H1 (cell line): ENCODE measurements at regions not wholly inside any gene's neighbourhood (a gene's known extent, or its start where the extent isn't known, plus 50 kb on each side); places are given as distances from the start of the nearest gene placed in this dataset.

ENCODE experiments used
- CTCF ChIA-PET: fragments of 300-600 bp; sonication (Branson Sonifier 250); formaldehyde crosslinking; loops from one replicate; lab custom pipeline; 2021; ENCODE audit not compliant: partially characterized antibody; lab: Charles Lee
- POLR2A ChIA-PET: fragments of 300-600 bp; sonication (Branson Sonifier 250); formaldehyde crosslinking; loops from one replicate; lab custom pipeline; 2021; ENCODE audit warnings: inconsistent platforms; ENCODE audit not compliant: partially characterized antibody; lab: Charles Lee
- DNase-seq, 2 experiments: peaks; one replicate each; pipeline versions ENCODE4 v3.0.0 to v3.0.0-alpha.2; 2010 to 2022; ENCODE audit warnings: low spot score in 2 of 2, low read depth in 1 of 2, mixed read lengths in 1 of 2
- FAIRE-seq: peaks from 2 replicates; lab custom pipeline; 2011; peaks lifted over from hg19 to GRCh38; lab: Jason Lieb, UNC
- H2AFZ ChIP-seq: 2 replicates; pipeline ENCODE4 v1.8.1; 2012; ENCODE audit warnings: low read length, inconsistent platforms
- H2AK5ac ChIP-seq: 2 replicates; pipeline ENCODE4 v1.6.1; 2013; ENCODE audit warnings: low read depth, low read length
- H2BK120ac ChIP-seq: replicated peaks from 2 replicates; pipeline ENCODE3; 2013; ENCODE audit warnings: low read depth, low read length, inconsistent platforms
- H2BK12ac ChIP-seq: 2 replicates; pipeline ENCODE4 v1.6.1; 2013; ENCODE audit warnings: low read depth, low read length
- H2BK15ac ChIP-seq: 2 replicates; pipeline ENCODE4 v1.6.1; 2013; ENCODE audit warnings: low read length
- H2BK20ac ChIP-seq: 2 replicates; pipeline ENCODE4 v1.6.1; 2013; ENCODE audit warnings: low read length
- H2BK5ac ChIP-seq: 2 replicates; pipeline ENCODE4 v1.6.1; 2013; ENCODE audit warnings: low read depth, low read length
- H3K14ac ChIP-seq: 2 replicates; pipeline ENCODE4 v1.6.1; 2013; ENCODE audit warnings: inconsistent platforms; ENCODE audit not compliant: insufficient read length
- H3K18ac ChIP-seq: 2 replicates; pipeline ENCODE4 v1.6.1; 2013; ENCODE audit warnings: low read length; ENCODE audit errors: extremely low read depth
- H3K23ac ChIP-seq: 2 replicates; pipeline ENCODE4 v1.6.1; 2013; ENCODE audit warnings: inconsistent platforms; ENCODE audit not compliant: insufficient read length
- H3K23me2 ChIP-seq: 2 replicates; pipeline ENCODE4 v1.6.1; 2013; ENCODE audit warnings: low read depth, low read length
- H3K27ac ChIP-seq: 2 replicates; pipeline ENCODE4 v1.6.1; 2011; ENCODE audit warnings: low read depth, low read length, inconsistent platforms
- H3K27me3 ChIP-seq, 4 experiments: replicated peaks in 1 of 4; 1 replicate in 1 of 4; 2 replicates in 3 of 4; pipeline versions ENCODE4 v1.6.1 to v1.8.1; 2011 to 2013; ENCODE audit warnings: low read length in 3 of 4, mild to moderate bottlenecking in 3 of 4, inconsistent platforms in 2 of 4, mixed read lengths in 2 of 4, moderate library complexity in 1 of 4; ENCODE audit not compliant: control insufficient read depth in 3 of 4, insufficient read depth in 3 of 4; ENCODE audit errors: extremely low read depth in 1 of 4
- H3K36me3 ChIP-seq, 4 experiments: 2 replicates each; pipeline versions ENCODE4 v1.6.1 to v1.8.1; 2011 to 2013; ENCODE audit warnings: mild to moderate bottlenecking in 4 of 4, low read length in 3 of 4, moderate library complexity in 2 of 4, control low read depth in 1 of 4, inconsistent platforms in 1 of 4; ENCODE audit not compliant: insufficient read depth in 4 of 4, control insufficient read depth in 2 of 4
- H3K4ac ChIP-seq: replicated peaks from 2 replicates; pipeline ENCODE3; 2013; ENCODE audit warnings: low read length, low read depth, mixed read lengths, inconsistent platforms; ENCODE audit not compliant: insufficient read length
- H3K4me1 ChIP-seq, 4 experiments: replicated peaks in 1 of 4; 1 replicate in 1 of 4; 2 replicates in 3 of 4; pipeline versions ENCODE4 v1.6.1 to v1.8.1; 2011 to 2013; ENCODE audit warnings: low read length in 3 of 4, inconsistent platforms in 2 of 4, mixed read lengths in 1 of 4; ENCODE audit not compliant: insufficient read depth in 4 of 4, control insufficient read depth in 3 of 4
- H3K4me2 ChIP-seq, 2 experiments: 2 replicates each; pipeline versions ENCODE4 v1.6.1 to v1.8.1; 2011 to 2013; ENCODE audit warnings: low read depth in 2 of 2, low read length in 2 of 2, control low read depth in 1 of 2, inconsistent platforms in 1 of 2, mild to moderate bottlenecking in 1 of 2; ENCODE audit not compliant: insufficient read depth in 1 of 2
- H3K4me3 ChIP-seq, 4 experiments: fragments of 200-600, 300-600 bp in 1 of 4; sonication (generic), shearing (Covaris generic), sonication (Bioruptor Twin) in 1 of 4; 2 replicates each; pipeline versions ENCODE4 v1.5.1 to v1.8.1; 2011 to 2016; ENCODE audit warnings: low read length in 4 of 4, low read depth in 3 of 4, control low read depth in 2 of 4, inconsistent platforms in 2 of 4, mild to moderate bottlenecking in 2 of 4, mixed read lengths in 1 of 4, moderate library complexity in 1 of 4; ENCODE audit not compliant: insufficient read depth in 2 of 4; ENCODE audit errors: extremely low read depth in 1 of 4
- H3K56ac ChIP-seq: replicated peaks from 2 replicates; pipeline ENCODE3; 2013; ENCODE audit warnings: low read depth, mild to moderate bottlenecking, mixed read lengths, low read length, inconsistent platforms; ENCODE audit not compliant: insufficient read length
- H3K79me1 ChIP-seq: 2 replicates; pipeline ENCODE4 v1.6.1; 2013; ENCODE audit warnings: low read depth, low read length, control low read depth
- H3K79me2 ChIP-seq, 2 experiments: 2 replicates each; pipeline versions ENCODE4 v1.6.1 to v1.8.1; 2012 to 2013; ENCODE audit warnings: low read length in 2 of 2, mild to moderate bottlenecking in 2 of 2, inconsistent platforms in 1 of 2; ENCODE audit not compliant: insufficient read depth in 2 of 2, control insufficient read depth in 1 of 2
- H3K9ac ChIP-seq, 4 experiments: replicated peaks in 1 of 4; 1 replicate in 1 of 4; 2 replicates in 3 of 4; pipeline versions ENCODE4 v1.6.1 to v1.8.1; 2011 to 2013; ENCODE audit warnings: low read depth in 3 of 4, low read length in 3 of 4, control low read depth in 2 of 4, mild to moderate bottlenecking in 2 of 4, moderate library complexity in 2 of 4, inconsistent platforms in 1 of 4; ENCODE audit errors: extremely low read depth in 1 of 4
- H3K9me3 ChIP-seq, 2 experiments: 2 replicates each; pipeline versions ENCODE4 v1.6.1 to v1.8.1; 2012 to 2013; ENCODE audit warnings: mild to moderate bottlenecking in 2 of 2, moderate library complexity in 2 of 2, control low read depth in 1 of 2, inconsistent platforms in 1 of 2, low read depth in 1 of 2, low read length in 1 of 2, mixed read lengths in 1 of 2; ENCODE audit not compliant: insufficient read depth in 2 of 2
- H4K20me1 ChIP-seq, 2 experiments: replicated peaks in 1 of 2; 2 replicates each; pipeline versions ENCODE3 to v1.8.1; 2011 to 2013; ENCODE audit warnings: inconsistent platforms in 2 of 2, low read length in 2 of 2, mild to moderate bottlenecking in 1 of 2; ENCODE audit not compliant: insufficient read depth in 2 of 2, control insufficient read depth in 1 of 2
- H4K5ac ChIP-seq: 2 replicates; pipeline ENCODE4 v1.6.1; 2013; ENCODE audit warnings: low read length, low read depth, mixed read lengths, inconsistent platforms; ENCODE audit not compliant: insufficient read length
- H4K8ac ChIP-seq: 2 replicates; pipeline ENCODE4 v1.8.0; 2013; ENCODE audit warnings: mild to moderate bottlenecking, moderate library complexity, low read length, inconsistent platforms; ENCODE audit not compliant: insufficient read depth; ENCODE audit errors: extremely low read depth
- H4K91ac ChIP-seq: replicated peaks from 2 replicates; pipeline ENCODE3; 2013; ENCODE audit warnings: low read length, mixed read lengths, inconsistent platforms; ENCODE audit not compliant: insufficient read length
- ASH2L ChIP-seq: fragments of 200-600, 300-600 bp; sonication (generic); IDR thresholded peaks from one replicate; pipeline ENCODE4 v1.7.1; 2017; ENCODE audit warnings: low read length
- CBX5 ChIP-seq: fragments of 300-800, 300-1000 bp; sonication (generic); IDR thresholded peaks from 2 replicates; pipeline ENCODE4 v1.7.1; 2016; ENCODE audit warnings: antibody characterized with exemption, low read length, low read depth
- HDAC2 ChIP-seq, 2 experiments: fragments of 300-600 bp in 1 of 2; sonication (generic) in 1 of 2; IDR thresholded peaks; 2 replicates each; pipeline ENCODE4 v1.6.1; 2011 to 2012; ENCODE audit warnings: low read depth in 2 of 2, low read length in 2 of 2, mild to moderate bottlenecking in 2 of 2, moderate library complexity in 2 of 2, borderline replicate concordance in 1 of 2, inconsistent platforms in 1 of 2
- NANOG ChIP-seq: IDR thresholded peaks from 2 replicates; pipeline ENCODE4 v1.6.1; 2011; ENCODE audit warnings: low read length, low read depth, mild to moderate bottlenecking, inconsistent platforms; ENCODE audit not compliant: insufficient read depth, poor library complexity, severe bottlenecking
- NRF1 ChIP-seq: IDR thresholded peaks from 2 replicates; pipeline ENCODE4 v1.6.1; 2011; ENCODE audit warnings: mild to moderate bottlenecking, low read depth, low read length, improper control_type of control experiment
- RBBP5 ChIP-seq: IDR thresholded peaks from 2 replicates; pipeline ENCODE4 v1.7.1; 2012; ENCODE audit warnings: low read depth, mild to moderate bottlenecking, inconsistent platforms, low read length, moderate library complexity, borderline replicate concordance
- RFX5 ChIP-seq: IDR thresholded peaks from 2 replicates; pipeline ENCODE4 v1.6.1; 2011; ENCODE audit warnings: low read depth, low read length, improper control_type of control experiment, borderline replicate concordance
- YY1 ChIP-seq: IDR thresholded peaks from 2 replicates; pipeline ENCODE4 v1.6.1; 2011; ENCODE audit warnings: low read depth, mild to moderate bottlenecking, low read length
- WGBS, 2 experiments: shearing (Covaris generic) in 1 of 2; methylation state at CpG; one replicate each; pipeline versions ENCODE4 v1.1.6 to v1.1.7; 2013 to 2015; ENCODE audit warnings: low lambda C conversion rate in 2 of 2, mixed read lengths in 2 of 2, inconsistent platforms in 1 of 2, low coverage in 1 of 2, missing lambda C conversion rate in 1 of 2; ENCODE audit not compliant: insufficient replicate concordance in 2 of 2, insufficient coverage in 1 of 2, insufficient read length in 1 of 2; ENCODE audit errors: extremely low coverage in 1 of 2, missing lambda C conversion rate in 1 of 2; 5-methylcytosine and 5-hydroxymethylcytosine counted together

- Histone ChIP-seq H3K18ac (no peak overlapping the region), H4K5ac (no peak overlapping the region), H2AFZ (no peak overlapping the region), H2BK120ac (no peak overlapping the region), H3K23ac (no peak overlapping the region), H3K79me1 (no peaks in the 10 kb centered on the region), H3K23me2 (no peaks in the 10 kb centered on the region), H2BK12ac (no peak overlapping the region), H4K8ac (no peak overlapping the region), H2AK5ac (no peak overlapping the region), H3K27ac (no peak overlapping the region), H3K4me3 (no peak overlapping the region), H3K56ac (no peak overlapping the region), H3K14ac (no peak overlapping the region), H3K4me2 (no peak overlapping the region), H4K91ac (no peak overlapping the region), H3K9me3 (no peaks in the 10 kb centered on the region), H3K36me3 (no peaks in the 10 kb centered on the region), H3K9ac (peak overlapping the region in 1 of 4 experiments; percentile 22; a peak in 1 of 7 replicates), H3K27me3 (no peaks in the 10 kb centered on the region), H3K4ac (no peak overlapping the region), H2BK15ac (no peak overlapping the region), H2BK20ac (no peak overlapping the region), H3K79me2 (no peaks in the 10 kb centered on the region), H2BK5ac (no peak overlapping the region), H3K4me1 (no peaks in the 10 kb centered on the region), H4K20me1 (no peaks in the 10 kb centered on the region)
- CTCF ChIA-PET: no interaction called here
- FAIRE-seq (no peak), DNase-seq (no peak)
- 94% methylated on average over 3 of the region's 3 CpGs; no CpG with 5 or more reads in 1 of the 2 experiments for WGBS, 2 experiments
- TF ChIP-seq RFX5 (no peak), ASH2L (no peak), YY1 (no peak), RBBP5 (no peak), CBX5 (no peak), NANOG (no peak), HDAC2 (IDR thresholded peaks at IDR 0.05; ENCODE audit: borderline replicate concordance in 1 of 2, low read depth in 2 of 2, low read length in 2 of 2) (no peak), NRF1 (no peak)
- POLR2A ChIA-PET: no interaction called here
Measured at GRCh38 chr7:38123494-38123893, 54.6 kb upstream of the STARD3NL start.
